Liver (tissue), 8 donors: ENCODE measurements at regions not wholly inside any gene's neighbourhood (a gene's known extent, or its start where the extent isn't known, plus 50 kb on each side); places are given as distances from the start of the nearest gene placed in this dataset.

Source experiments
- DNase-seq: peaks from one replicate; pipeline ENCODE4 v3.0.0-alpha.2; 2017; ENCODE audit warnings: low spot score
- H3K27ac ChIP-seq, 2 donors: one replicate each; pipeline ENCODE4 v1.7.0; 2013; ENCODE audit warnings: inconsistent platforms in 2 of 2, low read length in 2 of 2, control low read depth in 1 of 2, low read depth in 1 of 2, mild to moderate bottlenecking in 1 of 2
- H3K27me3 ChIP-seq, 4 donors: one replicate each; pipeline versions ENCODE4 v1.6.1 to v1.7.0; 2013; ENCODE audit warnings: low read length in 3 of 4, inconsistent platforms in 1 of 4, mild to moderate bottlenecking in 1 of 4, moderate library complexity in 1 of 4; ENCODE audit not compliant: control insufficient read depth in 4 of 4, insufficient read depth in 4 of 4
- H3K36me3 ChIP-seq, 4 donors: one replicate each; pipeline versions ENCODE4 v1.6.1 to v1.7.0; 2013; ENCODE audit warnings: low read length in 3 of 4, mild to moderate bottlenecking in 3 of 4, low read depth in 1 of 4, moderate library complexity in 1 of 4; ENCODE audit not compliant: control insufficient read depth in 4 of 4, insufficient read depth in 3 of 4
- H3K4me1 ChIP-seq, 4 donors: one replicate each; pipeline versions ENCODE4 v1.6.1 to v1.7.0; 2013; ENCODE audit warnings: low read length in 3 of 4, mild to moderate bottlenecking in 3 of 4, moderate library complexity in 1 of 4; ENCODE audit not compliant: control insufficient read depth in 4 of 4, insufficient read depth in 4 of 4
- H3K4me3 ChIP-seq, 3 donors: one replicate each; pipeline versions ENCODE4 v1.6.1 to v1.7.0; 2013; ENCODE audit warnings: low read length in 3 of 3, control low read depth in 1 of 3, low read depth in 1 of 3, mild to moderate bottlenecking in 1 of 3
- H3K9ac ChIP-seq, 2 donors: one replicate each; pipeline ENCODE4 v1.7.0; 2013; ENCODE audit warnings: low read length in 2 of 2, mild to moderate bottlenecking in 2 of 2, moderate library complexity in 2 of 2, control low read depth in 1 of 2, low read depth in 1 of 2
- H3K9me3 ChIP-seq, 4 donors: one replicate each; pipeline versions ENCODE4 v1.6.1 to v1.7.0; 2013; ENCODE audit warnings: low read length in 3 of 4; ENCODE audit not compliant: control insufficient read depth in 4 of 4
- EGR1 ChIP-seq, 2 donors: IDR thresholded peaks; 2 replicates each; pipeline ENCODE4 v1.6.1; 2016 to 2018; ENCODE audit warnings: antibody characterized with exemption in 2 of 2, low read depth in 2 of 2
- FOXA1 ChIP-seq: IDR thresholded peaks from 2 replicates; pipeline ENCODE4 v1.6.1; 2016; ENCODE audit warnings: antibody characterized with exemption
- FOXA2 ChIP-seq: IDR thresholded peaks from 2 replicates; pipeline ENCODE4 v1.6.1; 2016; ENCODE audit warnings: antibody characterized with exemption
- GABPA ChIP-seq, 2 donors: IDR thresholded peaks in 1 of 2; conservative IDR thresholded peaks in 1 of 2; 2 replicates each; pipeline ENCODE4 v1.6.1; 2016; ENCODE audit warnings: antibody characterized with exemption in 2 of 2, mild to moderate bottlenecking in 1 of 2, moderate library complexity in 1 of 2
- HNF4A ChIP-seq, 2 donors: conservative IDR thresholded peaks; 2 replicates each; pipeline ENCODE4 v1.6.1; 2016; ENCODE audit warnings: antibody characterized with exemption in 2 of 2, mild to moderate bottlenecking in 2 of 2
- HNF4G ChIP-seq: IDR thresholded peaks from 2 replicates; pipeline ENCODE4 v1.6.1; 2016; ENCODE audit warnings: antibody characterized with exemption
- JUND ChIP-seq, 2 donors: IDR thresholded peaks; 2 replicates each; pipeline ENCODE4 v1.6.1; 2016; ENCODE audit warnings: antibody characterized with exemption in 2 of 2
- NR2F2 ChIP-seq: IDR thresholded peaks from 2 replicates; pipeline ENCODE4 v1.6.1; 2016; ENCODE audit warnings: antibody characterized with exemption
- RAD21 ChIP-seq, 2 donors: IDR thresholded peaks; 2 replicates each; pipeline ENCODE4 v1.6.1; 2016; ENCODE audit warnings: antibody characterized with exemption in 2 of 2, mild to moderate bottlenecking in 2 of 2
- REST ChIP-seq: IDR thresholded peaks from 2 replicates; pipeline ENCODE4 v1.6.1; 2016; ENCODE audit warnings: antibody characterized with exemption, mild to moderate bottlenecking
- RXRA ChIP-seq, 2 donors: IDR thresholded peaks; 2 replicates each; pipeline ENCODE4 v1.6.1; 2017 to 2018; ENCODE audit warnings: antibody characterized with exemption in 2 of 2, mild to moderate bottlenecking in 1 of 2
- SP1 ChIP-seq: IDR thresholded peaks from 2 replicates; pipeline ENCODE4 v1.6.1; 2018; ENCODE audit warnings: antibody characterized with exemption, mild to moderate bottlenecking
- TAF1 ChIP-seq: conservative IDR thresholded peaks from 2 replicates; pipeline ENCODE4 v1.6.1; 2016; ENCODE audit warnings: antibody characterized with exemption, mild to moderate bottlenecking
- YY1 ChIP-seq: IDR thresholded peaks from 2 replicates; pipeline ENCODE4 v1.6.1; 2016; ENCODE audit warnings: antibody characterized with exemption, mild to moderate bottlenecking
- ZBTB33 ChIP-seq: IDR thresholded peaks from 2 replicates; pipeline ENCODE4 v1.6.1; 2016; ENCODE audit warnings: antibody characterized with exemption
- WGBS: extraction: QIAGEN DNeasy Blood & Tissue Kit; methylation state at CpG from one replicate; pipeline ENCODE4 v1.1.7; 2013; 5-methylcytosine and 5-hydroxymethylcytosine counted together
- TF ChIP-seq, protein P1 (sequence below): IDR thresholded peaks from 2 replicates; pipeline ENCODE4 v1.6.1; 2016; ENCODE audit warnings: antibody characterized with exemption
- TF ChIP-seq, protein P2 (sequence below): IDR thresholded peaks from 2 replicates; pipeline ENCODE4 v1.6.1; 2016; ENCODE audit warnings: antibody characterized with exemption
- TF ChIP-seq, protein P3 (sequence below): fragments of 150-350 bp; IDR thresholded peaks from 2 replicates; pipeline ENCODE4 v1.5.1; 2017; ENCODE audit warnings: improper control_type of control experiment, low read depth, low read length; ENCODE audit not compliant: missing input control
- donor health status: healthy.
- donor health status: healthy.
- donor health status: healthy.
- donor health status: healthy.
- donor health status: healthy.

DNA sequence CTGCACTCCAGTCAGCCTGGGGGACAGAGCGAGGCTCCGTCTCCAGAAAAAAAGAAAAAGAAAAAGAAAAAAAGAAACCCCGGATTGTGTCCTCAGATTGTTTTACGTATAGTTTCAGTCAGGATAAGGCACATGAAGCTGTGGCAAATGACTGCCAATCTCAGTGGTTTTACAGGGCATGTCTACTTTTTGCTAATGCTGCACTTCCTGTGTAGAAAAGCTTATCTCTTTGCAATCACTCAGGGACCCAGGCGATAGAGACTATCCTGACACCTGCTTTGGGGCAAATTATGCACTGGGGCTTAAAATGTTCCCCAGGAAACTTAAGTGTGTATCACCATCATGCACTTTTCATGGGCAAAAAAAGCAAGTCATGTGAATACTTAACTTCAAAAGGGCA, 103.7 kb upstream of the MEIS1 start:
- TF ChIP-seq HNF4A (conservative IDR thresholded peaks at IDR 0.05) (no peak), SP1 (no peak), GABPA (IDR thresholded peaks at IDR 0.05 in 1 of 2, conservative IDR thresholded peaks at IDR 0.05 in 1 of 2) (no peak), YY1 (no peak), HNF4G (no peak), TAF1 (no peak), RXRA (IDR thresholded peaks at IDR 0.05) (no peak), RAD21 (IDR thresholded peaks at IDR 0.05) (no peak)
- H3K27ac ChIP-seq = no peak overlapping the region
- 83% methylated on average over 5 of the region's 5 CpGs for WGBS

GRCh38 chr2:66329081-66329605, 105.8 kb upstream of the MEIS1 start:
- H3K4me3 ChIP-seq = no peak overlapping the region
- DNase-seq = no peak
- WGBS = 83% methylated on average over 5 of the region's 5 CpGs
- peaks cover 0 to 1% (median 0%) of the 10 kb centered on the region in 4 donors for H3K9me3 ChIP-seq
- H3K4me1 ChIP-seq = no peaks in the 10 kb centered on the region
- H3K9ac ChIP-seq = no peak overlapping the region
- TF ChIP-seq, protein P1, sequence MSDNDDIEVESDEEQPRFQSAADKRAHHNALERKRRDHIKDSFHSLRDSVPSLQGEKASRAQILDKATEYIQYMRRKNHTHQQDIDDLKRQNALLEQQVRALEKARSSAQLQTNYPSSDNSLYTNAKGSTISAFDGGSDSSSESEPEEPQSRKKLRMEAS = no peak
- TF ChIP-seq ZBTB33 (no peak), FOXA1 (no peak)
- peaks cover 0 to 5% (median 0%) of the 10 kb centered on the region in 4 donors for H3K27me3 ChIP-seq
- no peaks in the 10 kb centered on the region for H3K36me3 ChIP-seq
- H3K27ac ChIP-seq = no peak overlapping the region

More for the DNA sequence above, 103.7 kb upstream of the MEIS1 start:
- Histone ChIP-seq H3K27me3 (peaks cover 0 to 2% (median 0%) of the 10 kb centered on the region in 4 donors), H3K4me1 (no peaks in the 10 kb centered on the region), H3K9me3 (peaks cover 0 to 1% (median 0%) of the 10 kb centered on the region in 4 donors), H3K36me3 (no peaks in the 10 kb centered on the region), H3K9ac (no peak overlapping the region), H3K4me3 (no peak overlapping the region)
- no peak for DNase-seq

- no peaks in the 10 kb centered on the region for H3K36me3 ChIP-seq
- H3K9ac ChIP-seq = no peak overlapping the region
- 92% methylated on average over 5 of the region's 5 CpGs for WGBS
- H3K9me3 ChIP-seq = no peaks in the 10 kb centered on the region
- H3K27me3 ChIP-seq = peaks cover 0 to 2% (median 0%) of the 10 kb centered on the region in 4 donors
- H3K4me1 ChIP-seq = no peaks in the 10 kb centered on the region
- no peak overlapping the region for H3K27ac ChIP-seq
- no peak for DNase-seq
- no peak overlapping the region for H3K4me3 ChIP-seq
- TF ChIP-seq, protein P2, sequence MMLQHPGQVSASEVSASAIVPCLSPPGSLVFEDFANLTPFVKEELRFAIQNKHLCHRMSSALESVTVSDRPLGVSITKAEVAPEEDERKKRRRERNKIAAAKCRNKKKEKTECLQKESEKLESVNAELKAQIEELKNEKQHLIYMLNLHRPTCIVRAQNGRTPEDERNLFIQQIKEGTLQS = no peak
- TF ChIP-seq YY1 (no peak), RAD21 (IDR thresholded peaks at IDR 0.05) (no peak), NR2F2 (no peak), REST (no peak), FOXA1 (no peak), EGR1 (IDR thresholded peaks at IDR 0.05; ENCODE audit: low read depth in 2 of 2) (no peak), JUND (IDR thresholded peaks at IDR 0.05) (no peak), RXRA (IDR thresholded peaks at IDR 0.05) (no peak), HNF4A (conservative IDR thresholded peaks at IDR 0.05) (no peak), FOXA2 (no peak)
- TF ChIP-seq, protein P1 = no peak
- TF ChIP-seq, protein P3, sequence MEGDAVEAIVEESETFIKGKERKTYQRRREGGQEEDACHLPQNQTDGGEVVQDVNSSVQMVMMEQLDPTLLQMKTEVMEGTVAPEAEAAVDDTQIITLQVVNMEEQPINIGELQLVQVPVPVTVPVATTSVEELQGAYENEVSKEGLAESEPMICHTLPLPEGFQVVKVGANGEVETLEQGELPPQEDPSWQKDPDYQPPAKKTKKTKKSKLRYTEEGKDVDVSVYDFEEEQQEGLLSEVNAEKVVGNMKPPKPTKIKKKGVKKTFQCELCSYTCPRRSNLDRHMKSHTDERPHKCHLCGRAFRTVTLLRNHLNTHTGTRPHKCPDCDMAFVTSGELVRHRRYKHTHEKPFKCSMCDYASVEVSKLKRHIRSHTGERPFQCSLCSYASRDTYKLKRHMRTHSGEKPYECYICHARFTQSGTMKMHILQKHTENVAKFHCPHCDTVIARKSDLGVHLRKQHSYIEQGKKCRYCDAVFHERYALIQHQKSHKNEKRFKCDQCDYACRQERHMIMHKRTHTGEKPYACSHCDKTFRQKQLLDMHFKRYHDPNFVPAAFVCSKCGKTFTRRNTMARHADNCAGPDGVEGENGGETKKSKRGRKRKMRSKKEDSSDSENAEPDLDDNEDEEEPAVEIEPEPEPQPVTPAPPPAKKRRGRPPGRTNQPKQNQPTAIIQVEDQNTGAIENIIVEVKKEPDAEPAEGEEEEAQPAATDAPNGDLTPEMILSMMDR = no peak
These were observed 107.7 kb upstream of the MEIS1 start for GRCh38 chr2:66327066-66327740.
